ENCODE measurements at regions not wholly inside any gene's neighbourhood (a gene's known extent, or its start where the extent isn't known, plus 50 kb on each side); places are given as distances from the start of the nearest gene placed in this dataset.

DNA sequence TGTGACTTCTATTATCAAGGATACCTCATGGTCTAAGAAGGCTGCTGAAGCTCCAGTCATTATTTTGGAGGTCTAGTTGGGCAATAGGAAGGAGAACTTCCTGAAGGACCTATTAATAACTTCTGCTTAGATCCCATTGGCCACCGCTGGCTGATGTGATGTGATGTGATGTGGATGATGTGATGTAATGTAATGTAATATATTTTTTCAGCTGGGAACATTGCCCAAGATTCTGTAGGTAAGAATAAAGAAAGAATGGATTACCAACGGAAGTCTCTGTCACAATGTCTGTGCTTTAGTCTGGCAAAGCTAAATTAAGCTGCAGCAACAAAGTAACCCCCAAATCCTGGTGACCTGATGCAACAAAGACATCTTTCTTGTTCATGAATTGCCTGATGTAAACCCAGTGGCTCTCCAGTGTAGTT, 233.7 kb downstream of the PTEN start:
- in situ Hi-C loops (cut with MboI; ENCODE audit: low pct_ligation_motif_present in 1 of 4, low pct_unique_long_range_greater_than_20kb in 1 of 4, low sequenced_read_pairs in 3 of 4) (no loop called here), intact Hi-C loops (cut with DNase I; ENCODE audit: low total_unique reads) (no loop called here)
- no peaks in the 10 kb centered on the region for H3K9me3 ChIP-seq
- no peaks in the 10 kb centered on the region for H3K27me3 ChIP-seq
- H3K27ac ChIP-seq = no peak overlapping the region
- no peak for DNase-seq
- no peak overlapping the region for H3K4me3 ChIP-seq
- TF ChIP-seq POLR2A (IDR thresholded peaks at IDR 0.05) (no peak), POLR2AphosphoS5 (IDR thresholded peaks at IDR 0.05) (no peak), EP300 (IDR thresholded peaks at IDR 0.05; ENCODE audit: low read depth) (no peak)
- TF ChIP-seq, protein P1, sequence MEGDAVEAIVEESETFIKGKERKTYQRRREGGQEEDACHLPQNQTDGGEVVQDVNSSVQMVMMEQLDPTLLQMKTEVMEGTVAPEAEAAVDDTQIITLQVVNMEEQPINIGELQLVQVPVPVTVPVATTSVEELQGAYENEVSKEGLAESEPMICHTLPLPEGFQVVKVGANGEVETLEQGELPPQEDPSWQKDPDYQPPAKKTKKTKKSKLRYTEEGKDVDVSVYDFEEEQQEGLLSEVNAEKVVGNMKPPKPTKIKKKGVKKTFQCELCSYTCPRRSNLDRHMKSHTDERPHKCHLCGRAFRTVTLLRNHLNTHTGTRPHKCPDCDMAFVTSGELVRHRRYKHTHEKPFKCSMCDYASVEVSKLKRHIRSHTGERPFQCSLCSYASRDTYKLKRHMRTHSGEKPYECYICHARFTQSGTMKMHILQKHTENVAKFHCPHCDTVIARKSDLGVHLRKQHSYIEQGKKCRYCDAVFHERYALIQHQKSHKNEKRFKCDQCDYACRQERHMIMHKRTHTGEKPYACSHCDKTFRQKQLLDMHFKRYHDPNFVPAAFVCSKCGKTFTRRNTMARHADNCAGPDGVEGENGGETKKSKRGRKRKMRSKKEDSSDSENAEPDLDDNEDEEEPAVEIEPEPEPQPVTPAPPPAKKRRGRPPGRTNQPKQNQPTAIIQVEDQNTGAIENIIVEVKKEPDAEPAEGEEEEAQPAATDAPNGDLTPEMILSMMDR (IDR thresholded peaks at IDR 0.05) = no peak
- H3K36me3 ChIP-seq = no peaks in the 10 kb centered on the region
- peaks cover 0 to 7% (median 0%) of the 10 kb centered on the region in 4 donors for H3K4me1 ChIP-seq
- WGBS, 2 donors (ENCODE audit: low coverage in 1 of 2) = 92% methylated on average over 2 of the region's 2 CpGs; no CpG with 5 or more reads in 1 of the 2 donors

DNA sequence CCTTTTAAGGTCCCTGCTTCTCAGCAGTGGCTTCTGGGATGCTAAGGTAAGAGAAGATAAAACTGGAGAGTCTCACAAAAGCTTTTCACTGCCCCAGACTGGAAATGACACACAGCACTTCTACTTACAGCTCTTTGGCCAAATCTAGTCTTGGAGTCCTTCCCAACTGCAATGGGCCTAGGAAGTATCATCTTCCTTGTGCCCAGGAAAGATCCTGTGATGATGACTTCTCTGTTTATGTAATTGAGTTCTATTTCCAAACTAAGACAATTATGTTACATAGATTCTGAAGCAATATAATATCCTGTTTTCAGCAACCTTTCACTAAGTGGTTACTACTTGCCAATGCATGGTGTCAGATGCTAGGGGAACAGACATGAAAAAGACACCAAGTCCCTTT, 234.1 kb downstream of the PTEN start:
- H3K4me3 ChIP-seq = no peak overlapping the region
- no peaks in the 10 kb centered on the region for H3K9me3 ChIP-seq
- in situ Hi-C loops (cut with MboI; ENCODE audit: low pct_ligation_motif_present in 1 of 4, low pct_unique_long_range_greater_than_20kb in 1 of 4, low sequenced_read_pairs in 3 of 4) (no loop called here), intact Hi-C loops (cut with DNase I; ENCODE audit: low total_unique reads) (no loop called here)
- TF ChIP-seq EP300 (IDR thresholded peaks at IDR 0.05; ENCODE audit: low read depth) (no peak), POLR2AphosphoS5 (IDR thresholded peaks at IDR 0.05) (no peak), POLR2A (IDR thresholded peaks at IDR 0.05) (no peak)
- TF ChIP-seq, protein P1 (IDR thresholded peaks at IDR 0.05) = no peak
- no peaks in the 10 kb centered on the region for H3K36me3 ChIP-seq
- no peak for DNase-seq
- H3K27me3 ChIP-seq = no peaks in the 10 kb centered on the region
- H3K27ac ChIP-seq = no peak overlapping the region
- peaks cover 0 to 7% (median 0%) of the 10 kb centered on the region in 4 donors for H3K4me1 ChIP-seq

DNA sequence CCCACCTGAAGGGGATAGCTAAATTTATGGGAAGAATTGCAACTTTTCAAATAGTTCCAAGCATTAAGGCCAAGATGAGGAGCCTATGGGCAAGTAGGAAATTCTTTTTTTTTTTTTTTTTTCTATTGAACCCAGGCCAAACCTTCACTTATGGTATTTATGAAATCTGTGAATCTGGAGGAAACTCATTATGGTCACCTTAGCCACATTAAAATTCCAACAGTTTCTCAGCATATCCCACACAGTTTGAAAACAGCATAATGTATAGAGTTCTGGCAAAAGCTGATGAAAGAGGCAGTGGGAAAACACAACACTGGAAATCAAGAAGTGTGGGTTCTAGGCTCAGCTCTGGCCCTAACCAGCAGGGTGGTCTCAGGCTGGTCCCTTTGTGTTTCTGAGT, 236.9 kb downstream of the PTEN start:
- Histone ChIP-seq H3K27ac (no peak overlapping the region), H3K4me1 (peaks cover 0 to 7% (median 0%) of the 10 kb centered on the region in 4 donors), H3K36me3 (no peaks in the 10 kb centered on the region), H3K9me3 (no peaks in the 10 kb centered on the region), H3K27me3 (no peaks in the 10 kb centered on the region), H3K4me3 (no peak overlapping the region)
- in situ Hi-C loops (cut with MboI; ENCODE audit: low pct_ligation_motif_present in 1 of 4, low pct_unique_long_range_greater_than_20kb in 1 of 4, low sequenced_read_pairs in 3 of 4) = loop anchor here in 1 of 4 donors (25.0 kb wide), 1 partner anchor 238 kb away; the partner anchor contains the start of genes KLLN and PTEN
- no peak for DNase-seq
- TF ChIP-seq POLR2AphosphoS5 (IDR thresholded peaks at IDR 0.05) (no peak), POLR2A (IDR thresholded peaks at IDR 0.05) (no peak), EP300 (IDR thresholded peaks at IDR 0.05; ENCODE audit: low read depth) (no peak)
- TF ChIP-seq, protein P1 (IDR thresholded peaks at IDR 0.05) = no peak
- intact Hi-C loops (cut with DNase I; ENCODE audit: low total_unique reads) = no loop called here

DNA sequence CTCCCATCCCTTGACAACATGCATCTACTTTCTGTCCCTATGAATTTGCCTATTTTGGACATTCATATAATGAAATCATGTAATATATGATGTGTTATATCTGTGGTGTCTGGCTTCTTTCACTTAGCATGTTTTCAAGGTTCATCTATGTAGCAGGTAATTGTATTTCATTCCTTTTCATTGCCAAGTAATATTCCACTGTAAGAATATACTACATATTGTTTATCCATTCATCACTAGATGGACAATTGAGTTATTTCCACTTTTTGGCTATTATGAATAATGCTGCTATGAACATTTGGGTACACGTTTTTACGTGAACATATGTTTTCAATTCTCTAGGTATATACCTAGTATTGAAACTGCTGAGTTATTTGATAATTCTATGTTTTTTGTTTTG, 238.2 kb downstream of the PTEN start:
- WGBS, 2 donors (ENCODE audit: low coverage in 1 of 2) = 91 to 100% methylated on average over 2 of the region's 2 CpGs
- Histone ChIP-seq H3K36me3 (no peaks in the 10 kb centered on the region), H3K27ac (no peak overlapping the region), H3K4me3 (no peak overlapping the region), H3K9me3 (no peaks in the 10 kb centered on the region), H3K27me3 (no peaks in the 10 kb centered on the region), H3K4me1 (no peaks in the 10 kb centered on the region)
- intact Hi-C loops (cut with DNase I; ENCODE audit: low total_unique reads) (no loop called here), in situ Hi-C loops (cut with MboI; ENCODE audit: low pct_ligation_motif_present in 1 of 4, low pct_unique_long_range_greater_than_20kb in 1 of 4, low sequenced_read_pairs in 3 of 4) (loop anchor here in 1 of 4 donors (25.0 kb wide), 1 partner anchor 239 kb away; the partner anchor contains the start of genes KLLN and PTEN)
- no peak for DNase-seq
- TF ChIP-seq, protein P1 (IDR thresholded peaks at IDR 0.05) = no peak
- TF ChIP-seq POLR2A (IDR thresholded peaks at IDR 0.05) (no peak), POLR2AphosphoS5 (IDR thresholded peaks at IDR 0.05) (no peak), EP300 (IDR thresholded peaks at IDR 0.05; ENCODE audit: low read depth) (no peak)

Data from transverse colon (tissue), 4 donors.